Ovary (tissue), 7 donors: ENCODE measurements at regions not wholly inside any gene's neighbourhood (a gene's known extent, or its start where the extent isn't known, plus 50 kb on each side); places are given as distances from the start of the nearest gene placed in this dataset.
"Not testable (repeated sequence)": the region's sequence is repeated elsewhere in the genome, so short reads cannot be mapped to it uniquely, and the experiment has no call there.

ENCODE experiments used
- DNase-seq, 5 donors: peaks; one replicate each; pipeline ENCODE4 v3.0.0-alpha.2; 2019 to 2020
- H3K27ac ChIP-seq, 2 donors: fragments of 200-600 bp; one replicate each; pipeline versions ENCODE4 v1.5.1 to v1.8.0; 2019 to 2022
- H3K27me3 ChIP-seq: fragments of 200-600 bp; one replicate; pipeline ENCODE4 v1.8.0; 2022
- H3K36me3 ChIP-seq: fragments of 200-600 bp; sonication (generic); one replicate; pipeline ENCODE4 v1.5.1; 2019
- H3K4me1 ChIP-seq: one replicate; pipeline ENCODE4 v1.8.1; 2013; ENCODE audit warnings: mild to moderate bottlenecking, moderate library complexity; ENCODE audit not compliant: insufficient read depth
- H3K4me3 ChIP-seq: fragments of 200-600 bp; sonication (generic); one replicate; pipeline ENCODE4 v1.5.1; 2017
- H3K9me3 ChIP-seq, 2 donors: fragments of 200-600 bp in 1 of 2; sonication (generic) in 1 of 2; one replicate each; pipeline versions ENCODE4 v1.5.1 to v1.8.1; 2013 to 2019; ENCODE audit warnings: mild to moderate bottlenecking in 1 of 2, moderate library complexity in 1 of 2
- EP300 ChIP-seq: sonication (generic); formaldehyde crosslinking; IDR thresholded peaks from one replicate; pipeline ENCODE4 v1.6.1; 2017; ENCODE audit warnings: antibody characterized with exemption
- POLR2A ChIP-seq: fragments of 450-650 bp; IDR thresholded peaks from one replicate; pipeline ENCODE4 v1.6.1; 2017; ENCODE audit warnings: antibody characterized with exemption, mild to moderate bottlenecking, moderate library complexity
- WGBS, 3 donors: extraction: QIAGEN DNeasy Blood & Tissue Kit in 1 of 3; methylation state at CpG; one replicate each; pipeline versions ENCODE4 v1.1.5 to v1.1.7; 2013 to 2017; 5-methylcytosine and 5-hydroxymethylcytosine counted together
- intact Hi-C, 4 donors: fragments of 100-400 bp; cut with DNase I; formaldehyde crosslinking; loops; one replicate each; pipeline versions ENCODE4 v1.11.0 to v1.15.1; 2022 to 2023
- TF ChIP-seq, protein P1 (sequence below), 3 donors: fragments of 450-650 bp in 2 of 3; fragments of 200-600 bp in 1 of 3; IDR thresholded peaks; one replicate each; pipeline versions ENCODE4 v1.5.1 to v1.8.0; 2016 to 2022; ENCODE audit warnings: antibody characterized with exemption in 3 of 3, mild to moderate bottlenecking in 1 of 3
- donor health status: DM: no; HTN: no; CAD: no; lungs with moderate emphysema.
- donor health status: DM: no; HTN: no; CAD: no.
- donor health status: Bipolar disorder and iron deficiency.
- donor health status: DM: no; HTN: no; CAD: no.
- donor health status: DM: yes; HTN: yes; CAD: no.

DNA sequence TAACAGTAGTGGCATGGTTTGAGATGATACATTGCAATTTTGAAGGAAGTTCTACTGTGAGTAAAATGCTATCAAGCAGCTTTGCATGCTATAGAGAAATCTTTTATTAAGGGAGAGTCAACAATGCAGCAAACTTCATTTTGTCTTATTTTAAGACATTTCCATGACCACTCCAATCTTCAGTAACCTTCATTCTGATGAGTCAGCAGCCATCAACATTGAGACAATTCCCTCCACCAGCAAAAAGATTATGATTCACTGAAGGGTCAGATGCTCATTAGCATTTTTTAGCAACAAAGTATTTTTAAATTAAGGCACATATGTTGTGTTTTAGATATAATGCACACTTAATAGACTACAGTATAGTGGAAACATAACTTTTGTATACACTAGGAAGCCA, 235.7 kb downstream of the DSC3 start:
- no peak overlapping the region for H3K4me3 ChIP-seq
- H3K4me1 ChIP-seq = no peaks in the 10 kb centered on the region
- H3K27ac ChIP-seq = no peak overlapping the region
- DNase-seq = no peak
- TF ChIP-seq POLR2A (no peak), EP300 (no peak)
- TF ChIP-seq, protein P1, sequence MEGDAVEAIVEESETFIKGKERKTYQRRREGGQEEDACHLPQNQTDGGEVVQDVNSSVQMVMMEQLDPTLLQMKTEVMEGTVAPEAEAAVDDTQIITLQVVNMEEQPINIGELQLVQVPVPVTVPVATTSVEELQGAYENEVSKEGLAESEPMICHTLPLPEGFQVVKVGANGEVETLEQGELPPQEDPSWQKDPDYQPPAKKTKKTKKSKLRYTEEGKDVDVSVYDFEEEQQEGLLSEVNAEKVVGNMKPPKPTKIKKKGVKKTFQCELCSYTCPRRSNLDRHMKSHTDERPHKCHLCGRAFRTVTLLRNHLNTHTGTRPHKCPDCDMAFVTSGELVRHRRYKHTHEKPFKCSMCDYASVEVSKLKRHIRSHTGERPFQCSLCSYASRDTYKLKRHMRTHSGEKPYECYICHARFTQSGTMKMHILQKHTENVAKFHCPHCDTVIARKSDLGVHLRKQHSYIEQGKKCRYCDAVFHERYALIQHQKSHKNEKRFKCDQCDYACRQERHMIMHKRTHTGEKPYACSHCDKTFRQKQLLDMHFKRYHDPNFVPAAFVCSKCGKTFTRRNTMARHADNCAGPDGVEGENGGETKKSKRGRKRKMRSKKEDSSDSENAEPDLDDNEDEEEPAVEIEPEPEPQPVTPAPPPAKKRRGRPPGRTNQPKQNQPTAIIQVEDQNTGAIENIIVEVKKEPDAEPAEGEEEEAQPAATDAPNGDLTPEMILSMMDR (IDR thresholded peaks at IDR 0.05) = no peak
- intact Hi-C loops = no loop called here
- H3K9me3 ChIP-seq = no peaks in the 10 kb centered on the region
- H3K27me3 ChIP-seq = no peaks in the 10 kb centered on the region
- H3K36me3 ChIP-seq = no peaks in the 10 kb centered on the region

DNA sequence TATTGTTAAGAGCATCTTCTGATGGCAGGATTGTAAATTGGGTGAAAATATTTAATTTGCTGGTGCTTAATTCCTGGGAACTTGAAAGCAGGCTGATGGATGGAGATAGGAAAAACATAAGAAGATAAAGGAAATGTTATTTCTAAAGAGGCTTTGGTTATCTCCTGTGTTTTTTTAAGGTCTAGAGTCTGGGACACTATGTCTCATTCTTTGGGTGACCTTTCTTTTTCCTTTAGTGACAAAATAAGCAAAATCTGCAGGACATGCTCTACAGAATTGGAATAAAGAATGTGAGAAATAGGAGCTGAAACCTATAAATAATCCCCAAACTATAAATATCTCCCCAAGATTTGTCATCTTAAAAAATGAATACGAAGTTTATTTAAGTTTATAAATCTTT, 241.7 kb downstream of the DSC3 start:
- no peak overlapping the region for H3K4me3 ChIP-seq
- no peaks in the 10 kb centered on the region for H3K9me3 ChIP-seq
- H3K36me3 ChIP-seq = no peaks in the 10 kb centered on the region
- no peak for TF ChIP-seq EP300
- no peak for TF ChIP-seq POLR2A
- TF ChIP-seq, protein P1 (IDR thresholded peaks at IDR 0.05) = no peak
- H3K4me1 ChIP-seq = no peaks in the 10 kb centered on the region
- H3K27me3 ChIP-seq = no peaks in the 10 kb centered on the region
- 5 to 20% (median 11%) methylated on average over 1 of the region's 1 CpG for WGBS, 3 donors
- no peak for DNase-seq
- intact Hi-C loops = no loop called here
- no peak overlapping the region for H3K27ac ChIP-seq

DNA sequence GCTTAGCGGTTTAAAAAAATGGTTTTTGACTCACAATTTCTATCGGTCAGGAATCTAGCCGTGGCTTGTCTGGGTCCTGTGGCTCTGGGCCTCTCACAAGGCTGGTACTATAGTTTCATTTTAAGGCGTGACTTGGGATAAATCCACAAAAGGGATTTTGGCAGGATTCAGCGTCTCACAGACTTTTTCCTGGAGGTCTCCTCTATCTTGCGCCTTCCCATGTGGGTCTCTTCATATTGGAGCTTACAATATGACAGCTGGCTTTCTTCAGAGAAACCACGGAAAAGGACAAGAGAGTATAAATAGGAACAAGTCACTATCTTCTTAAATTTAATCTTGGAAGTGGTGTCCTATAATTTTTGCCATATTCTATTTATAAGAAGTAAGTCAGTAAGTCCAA, 250.5 kb downstream of the DSC3 start:
- Histone ChIP-seq H3K4me3 (no peak overlapping the region), H3K4me1 (no peaks in the 10 kb centered on the region), H3K27me3 (no peaks in the 10 kb centered on the region), H3K9me3 (no peaks in the 10 kb centered on the region), H3K27ac (no peak overlapping the region), H3K36me3 (no peaks in the 10 kb centered on the region)
- 21 to 42% (median 36%) methylated on average over 7 of the region's 7 CpGs for WGBS, 3 donors
- DNase-seq = no peak
- no peak for TF ChIP-seq POLR2A
- no peak for TF ChIP-seq EP300
- intact Hi-C loops = no loop called here

DNA sequence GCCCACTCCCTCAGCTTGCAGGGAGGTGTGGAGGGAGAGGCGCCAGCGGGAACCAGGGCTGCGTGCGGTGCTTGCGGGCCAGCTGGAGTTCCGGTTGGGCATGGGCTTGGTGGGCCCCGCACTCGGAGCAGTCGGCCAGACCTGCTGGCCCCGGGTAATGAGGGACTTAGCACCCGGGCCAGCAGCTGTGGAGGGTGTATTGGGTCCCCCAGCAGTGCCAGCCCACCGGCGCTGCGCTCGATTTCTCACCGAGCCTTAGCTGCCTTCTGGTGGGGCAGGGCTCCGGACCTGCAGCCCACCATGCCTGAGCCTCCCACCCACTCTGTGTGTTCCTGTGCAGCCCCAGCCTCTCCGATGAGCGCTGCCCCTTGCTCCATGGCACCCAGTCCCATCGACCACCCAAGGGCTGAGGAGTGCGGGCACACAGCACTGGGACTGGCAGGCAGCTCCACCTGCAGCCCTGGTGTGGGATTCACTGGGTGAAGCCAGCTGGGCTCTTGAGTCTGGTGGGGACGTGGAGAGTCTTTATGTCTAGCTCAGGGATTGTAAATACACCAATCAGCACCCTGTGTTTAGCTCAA, 254.0 kb downstream of the DSC3 start:
- H3K4me3 ChIP-seq, H3K27ac ChIP-seq, H3K4me1 ChIP-seq, intact Hi-C loops, DNase-seq, H3K36me3 ChIP-seq, H3K27me3 ChIP-seq, H3K9me3 ChIP-seq: not testable (repeated sequence)
- 92 to 96% (median 95%) methylated on average over 21 to 22 of the region's 22 CpGs for WGBS, 3 donors

- Histone ChIP-seq H3K27ac (no peak overlapping the region), H3K4me3 (no peak overlapping the region), H3K9me3 (no peaks in the 10 kb centered on the region), H3K36me3 (no peaks in the 10 kb centered on the region), H3K4me1 (no peaks in the 10 kb centered on the region), H3K27me3 (no peaks in the 10 kb centered on the region)
- DNase-seq = no peak
- intact Hi-C loops = no loop called here
- TF ChIP-seq POLR2A (no peak), EP300 (no peak)
- TF ChIP-seq, protein P1 (IDR thresholded peaks at IDR 0.05) = no peak
Measured at GRCh38 chr18:30787410-30787809, 255.1 kb downstream of the DSC3 start.

- 97 to 99% (median 98%) methylated on average over 2 of the region's 2 CpGs for WGBS, 3 donors
- DNase-seq = no peak
- Histone ChIP-seq H3K27ac (no peak overlapping the region), H3K9me3 (no peaks in the 10 kb centered on the region), H3K36me3 (no peaks in the 10 kb centered on the region), H3K4me3 (no peak overlapping the region), H3K4me1 (no peaks in the 10 kb centered on the region), H3K27me3 (no peaks in the 10 kb centered on the region)
- intact Hi-C loops = no loop called here
- TF ChIP-seq POLR2A (no peak), EP300 (no peak)
- TF ChIP-seq, protein P1 (IDR thresholded peaks at IDR 0.05) = no peak
Measured at GRCh38 chr18:30781601-30782000, 260.9 kb downstream of the DSC3 start.
